ENCODE measurements at regions not wholly inside any gene's neighbourhood (a gene's known extent, or its start where the extent isn't known, plus 50 kb on each side); places are given as distances from the start of the nearest gene placed in this dataset.
"Not testable (repeated sequence)": the region's sequence is repeated elsewhere in the genome, so short reads cannot be mapped to it uniquely, and the experiment has no call there.

- in situ Hi-C loops (cut with MboI; ENCODE audit: low sequenced_read_pairs, unreplicated experiment); DNase-seq (ENCODE audit: low spot score): not testable (repeated sequence)
Measured at GRCh38 chr15:30688684-30689083, 62.8 kb downstream of the ARHGAP11B start.

- DNase-seq (ENCODE audit: low spot score); in situ Hi-C loops (cut with MboI; ENCODE audit: low sequenced_read_pairs, unreplicated experiment): not testable (repeated sequence)
Measured at GRCh38 chr15:30690153-30690552, 64.2 kb downstream of the ARHGAP11B start.

GRCh38 chr15:30695811-30696210, 69.9 kb downstream of the ARHGAP11B start:
- DNase-seq (ENCODE audit: low spot score); in situ Hi-C loops (cut with MboI; ENCODE audit: low sequenced_read_pairs, unreplicated experiment): not testable (repeated sequence)

GRCh38 chr15:30696439-30697314, 70.7 kb downstream of the ARHGAP11B start:
- in situ Hi-C loops (cut with MboI; ENCODE audit: low sequenced_read_pairs, unreplicated experiment); DNase-seq (ENCODE audit: low spot score): not testable (repeated sequence)

GRCh38 chr15:30697315-30697685, 71.4 kb downstream of the ARHGAP11B start:
- DNase-seq (ENCODE audit: low spot score); in situ Hi-C loops (cut with MboI; ENCODE audit: low sequenced_read_pairs, unreplicated experiment): not testable (repeated sequence)

GRCh38 chr15:30700006-30700597, 74.2 kb downstream of the ARHGAP11B start:
- in situ Hi-C loops (cut with MboI; ENCODE audit: low sequenced_read_pairs, unreplicated experiment); DNase-seq (ENCODE audit: low spot score): not testable (repeated sequence)

- DNase-seq (ENCODE audit: low spot score); in situ Hi-C loops (cut with MboI; ENCODE audit: low sequenced_read_pairs, unreplicated experiment): not testable (repeated sequence)
Measured at GRCh38 chr15:30707976-30708685, 82.2 kb downstream of the ARHGAP11B start.

- DNase-seq (ENCODE audit: low spot score); in situ Hi-C loops (cut with MboI; ENCODE audit: low sequenced_read_pairs, unreplicated experiment): not testable (repeated sequence)
Measured at GRCh38 chr15:30708809-30709208, 82.9 kb downstream of the ARHGAP11B start.

GRCh38 chr15:30718038-30718643, 92.2 kb downstream of the ARHGAP11B start:
- in situ Hi-C loops (cut with MboI; ENCODE audit: low sequenced_read_pairs, unreplicated experiment); DNase-seq (ENCODE audit: low spot score): not testable (repeated sequence)

- in situ Hi-C loops (cut with MboI; ENCODE audit: low sequenced_read_pairs, unreplicated experiment): not testable (repeated sequence)
Measured at GRCh38 chr15:30719363-30719762, 93.4 kb downstream of the ARHGAP11B start.

GRCh38 chr15:30720825-30721224, 94.9 kb downstream of the ARHGAP11B start:
- in situ Hi-C loops (cut with MboI; ENCODE audit: low sequenced_read_pairs, unreplicated experiment); DNase-seq (ENCODE audit: low spot score): not testable (repeated sequence)

More at GRCh38 chr15:30719363-30719762, 93.4 kb downstream of the ARHGAP11B start:
- DNase-seq (ENCODE audit: low spot score): not testable (repeated sequence)

GRCh38 chr15:30721529-30721928, 95.6 kb downstream of the ARHGAP11B start:
- in situ Hi-C loops (cut with MboI; ENCODE audit: low sequenced_read_pairs, unreplicated experiment); DNase-seq (ENCODE audit: low spot score): not testable (repeated sequence)

GRCh38 chr15:30723540-30724175, 97.7 kb downstream of the ARHGAP11B start:
- DNase-seq (ENCODE audit: low spot score); in situ Hi-C loops (cut with MboI; ENCODE audit: low sequenced_read_pairs, unreplicated experiment): not testable (repeated sequence)

GRCh38 chr15:30729880-30730590, 104.1 kb downstream of the ARHGAP11B start:
- in situ Hi-C loops (cut with MboI; ENCODE audit: low sequenced_read_pairs, unreplicated experiment): not testable (repeated sequence)

GRCh38 chr15:30730633-30731032, 104.7 kb downstream of the ARHGAP11B start:
- in situ Hi-C loops (cut with MboI; ENCODE audit: low sequenced_read_pairs, unreplicated experiment); DNase-seq (ENCODE audit: low spot score): not testable (repeated sequence)

More at GRCh38 chr15:30729880-30730590, 104.1 kb downstream of the ARHGAP11B start:
- not testable (repeated sequence) for DNase-seq (ENCODE audit: low spot score)

GRCh38 chr15:30732100-30732499, 106.2 kb downstream of the ARHGAP11B start:
- DNase-seq (ENCODE audit: low spot score); in situ Hi-C loops (cut with MboI; ENCODE audit: low sequenced_read_pairs, unreplicated experiment): not testable (repeated sequence)

- DNase-seq (ENCODE audit: low spot score); in situ Hi-C loops (cut with MboI; ENCODE audit: low sequenced_read_pairs, unreplicated experiment): not testable (repeated sequence)
Measured at GRCh38 chr15:30735884-30736564, 110.1 kb downstream of the ARHGAP11B start.

Data from GM13976 (cell line).